Stimulated activated CD8-positive, alpha-beta memory T cell treated with anti-CD3 and anti-CD28 coated beads, Interleukin-7, amount 100 ng/mL, for 24 hours (primary cell): ENCODE measurements at regions not wholly inside any gene's neighbourhood (a gene's known extent, or its start where the extent isn't known, plus 50 kb on each side); places are given as distances from the start of the nearest gene placed in this dataset.
"Not testable (repeated sequence)": the region's sequence is repeated elsewhere in the genome, so short reads cannot be mapped to it uniquely, and the experiment has no call there.

Experiments used
- DNase-seq: peaks from one replicate; pipeline ENCODE4 v3.0.0-alpha.2; 2020; ENCODE audit warnings: low read depth

DNA sequence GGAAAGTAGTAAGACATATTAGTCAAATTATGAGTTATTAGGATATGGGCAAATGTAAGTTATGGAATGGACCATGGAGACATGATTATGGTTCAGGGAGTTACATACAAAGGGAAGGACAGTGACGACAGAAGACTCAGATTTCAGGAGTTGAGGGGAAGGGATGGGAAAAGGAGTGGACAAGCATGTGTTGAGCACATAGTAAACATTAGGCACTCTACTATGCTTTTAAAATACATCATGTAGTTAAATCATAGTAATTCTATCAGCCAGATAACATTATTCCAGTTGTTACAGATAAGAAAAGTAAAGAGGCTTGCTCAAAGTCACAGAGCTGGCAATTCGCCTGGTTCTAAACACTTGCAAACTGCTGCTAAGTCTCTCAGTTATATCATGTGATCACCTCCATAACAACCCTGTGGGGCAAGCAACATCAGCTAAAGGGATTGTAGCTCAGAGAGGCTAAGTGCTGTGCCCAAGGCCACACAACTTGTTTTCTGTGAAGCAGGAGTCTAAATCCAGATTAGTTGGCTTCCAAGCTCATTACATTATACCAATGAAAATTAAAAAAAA, 115.2 kb upstream of the MDFIC start:
- DNase-seq = no peak

DNA sequence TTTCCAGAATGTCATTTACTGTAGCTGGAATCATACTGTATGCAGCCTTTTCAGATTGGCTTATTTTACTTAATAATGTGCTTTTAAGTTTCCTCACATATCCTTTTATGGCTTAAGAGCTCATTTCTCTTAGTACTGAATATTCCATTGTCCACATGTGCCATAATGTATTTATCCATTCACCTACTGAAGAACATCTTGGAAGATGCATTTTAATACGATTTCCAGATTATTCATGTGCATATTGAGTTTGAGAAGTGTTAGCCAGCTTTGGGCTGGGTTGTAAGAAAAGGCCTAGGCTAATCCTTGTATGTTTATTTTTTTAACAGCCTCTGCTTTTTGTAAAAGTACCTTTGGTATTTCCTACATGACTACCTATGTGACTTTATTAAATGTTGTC, 109.3 kb upstream of the MDFIC start:
- DNase-seq = no peak

GRCh38 chr7:114813624-114814023, 108.3 kb upstream of the MDFIC start:
- DNase-seq = no peak

DNA sequence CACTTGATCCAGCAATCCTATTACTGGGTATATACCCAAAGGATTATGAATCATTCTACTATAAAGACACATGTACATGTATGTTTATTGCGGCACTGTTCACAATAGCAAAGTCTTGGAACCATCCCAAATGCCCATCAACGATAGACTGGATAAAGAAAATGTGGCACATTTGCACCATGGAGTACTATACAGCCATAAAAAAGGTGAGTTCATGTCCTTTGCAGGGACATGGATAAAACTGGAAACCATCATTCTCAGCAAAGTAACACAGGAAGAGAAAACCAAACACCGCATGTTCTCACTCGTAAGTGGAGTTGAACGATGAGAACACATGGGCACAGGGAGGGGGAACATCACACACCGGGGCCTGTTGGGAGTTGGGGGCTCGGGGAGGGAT, 104.9 kb upstream of the MDFIC start:
- DNase-seq = not testable (repeated sequence)

DNA sequence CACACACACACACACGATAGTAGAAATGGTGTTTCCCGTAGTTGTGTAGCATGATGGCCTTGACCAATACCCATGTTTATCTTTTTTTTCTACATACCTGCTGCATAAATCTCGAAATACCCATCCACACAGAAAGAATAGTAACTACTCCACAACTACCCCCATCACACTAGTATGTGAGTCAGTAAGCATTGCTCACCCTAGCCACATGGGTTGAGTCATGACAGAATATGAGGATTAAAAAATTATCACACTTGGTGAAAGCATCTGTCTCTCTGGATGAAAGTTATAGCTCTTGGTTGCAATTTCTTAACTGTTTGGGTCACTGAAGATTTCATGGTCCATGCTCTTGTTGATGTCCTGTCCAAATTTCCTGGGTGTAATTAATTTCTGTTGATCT, 103.4 kb upstream of the MDFIC start:
- DNase-seq = no peak

DNA sequence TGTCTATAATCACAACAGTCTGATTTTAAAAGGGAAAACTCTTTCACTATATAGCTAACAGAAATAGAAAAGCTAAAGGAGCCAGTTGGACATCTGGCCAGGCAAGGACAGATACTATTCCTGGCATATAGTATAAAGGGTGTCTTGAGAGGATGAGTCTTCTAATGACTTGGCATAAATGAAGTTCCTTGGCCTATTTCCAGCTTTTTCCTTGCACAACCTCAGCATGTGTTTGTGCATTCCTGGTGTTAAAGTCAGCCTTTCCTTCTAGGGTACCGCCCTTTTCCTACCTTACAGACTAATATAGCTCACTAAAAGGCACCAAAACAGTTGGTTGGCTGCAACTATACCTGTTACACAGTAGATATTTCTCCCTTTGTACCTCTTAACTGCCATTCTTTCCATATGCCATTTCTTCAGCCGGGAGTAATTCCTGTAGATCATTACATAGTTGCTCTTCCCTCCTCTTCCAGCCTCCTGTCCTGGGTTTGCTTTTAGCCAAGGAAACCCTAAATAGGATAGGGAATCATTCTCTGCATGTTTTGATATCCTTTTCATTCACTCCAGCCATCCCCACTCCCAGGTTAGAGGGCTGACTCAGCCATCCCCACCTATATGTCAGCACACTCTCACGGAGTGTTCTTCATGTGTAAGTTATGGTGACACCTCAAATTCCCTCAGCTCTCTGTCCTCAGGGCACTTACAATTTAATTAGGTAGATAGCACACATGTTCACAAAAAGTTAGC, 102.1 kb upstream of the MDFIC start:
- no peak for DNase-seq

DNA sequence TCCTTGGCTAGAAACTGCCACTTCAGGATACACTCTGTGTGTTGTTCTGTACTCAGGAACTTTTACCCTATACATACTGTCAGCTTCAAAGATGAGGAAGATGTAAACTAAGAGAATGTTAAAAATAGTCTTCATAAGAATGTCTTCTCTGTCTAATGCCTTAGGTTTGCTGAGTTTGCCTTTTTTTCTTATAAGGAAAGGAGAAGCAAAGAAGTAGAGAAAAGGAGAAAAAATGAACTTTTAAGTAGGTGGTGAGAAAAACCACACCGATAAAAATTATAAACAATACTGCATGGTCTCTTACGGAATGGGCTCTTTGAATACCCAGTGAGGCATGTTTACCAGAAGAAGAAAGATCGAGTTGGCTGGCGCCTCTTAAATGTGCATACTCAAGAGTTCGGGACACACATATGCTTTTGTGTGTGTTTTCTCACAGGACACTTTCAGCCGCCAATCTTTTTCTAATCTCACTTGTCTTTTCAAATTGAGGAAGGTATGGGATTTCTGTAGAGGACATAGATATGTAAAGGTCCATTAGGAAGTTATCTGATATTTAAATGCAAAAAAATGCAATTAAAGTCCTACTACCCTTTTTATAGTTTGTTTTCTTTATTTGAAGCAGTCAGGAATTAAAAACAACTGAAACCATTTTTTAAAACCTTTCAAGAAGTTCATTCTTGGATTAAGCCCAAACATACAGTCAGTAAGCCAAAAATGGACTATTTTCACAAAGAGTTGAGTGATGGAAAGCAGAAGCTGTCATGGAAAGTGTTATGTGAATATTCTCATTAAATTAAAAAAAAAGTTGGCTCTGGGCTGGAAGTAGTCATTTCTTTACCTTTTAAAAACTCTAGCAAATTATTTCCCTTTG, 100.6 kb upstream of the MDFIC start:
- DNase-seq = no peak

DNA sequence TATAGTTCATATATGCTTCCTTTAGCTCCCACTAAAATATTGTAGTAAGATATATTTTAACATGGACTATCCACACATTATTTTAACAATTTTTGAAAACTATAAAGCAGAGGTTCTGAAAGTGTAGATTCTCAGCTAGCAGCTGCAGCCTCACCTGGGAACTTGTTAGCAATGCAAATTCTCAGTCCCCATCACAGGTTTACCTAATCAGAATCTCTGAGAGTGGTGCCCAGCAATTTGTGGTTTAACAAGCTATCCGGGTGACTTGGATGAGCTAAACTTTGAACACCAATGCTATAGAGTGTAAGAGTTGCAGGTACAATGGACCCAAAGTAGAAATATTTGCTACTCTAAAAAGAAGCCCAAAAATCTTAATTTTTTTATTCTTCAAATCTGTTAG, 99.8 kb upstream of the MDFIC start:
- no peak for DNase-seq

DNA sequence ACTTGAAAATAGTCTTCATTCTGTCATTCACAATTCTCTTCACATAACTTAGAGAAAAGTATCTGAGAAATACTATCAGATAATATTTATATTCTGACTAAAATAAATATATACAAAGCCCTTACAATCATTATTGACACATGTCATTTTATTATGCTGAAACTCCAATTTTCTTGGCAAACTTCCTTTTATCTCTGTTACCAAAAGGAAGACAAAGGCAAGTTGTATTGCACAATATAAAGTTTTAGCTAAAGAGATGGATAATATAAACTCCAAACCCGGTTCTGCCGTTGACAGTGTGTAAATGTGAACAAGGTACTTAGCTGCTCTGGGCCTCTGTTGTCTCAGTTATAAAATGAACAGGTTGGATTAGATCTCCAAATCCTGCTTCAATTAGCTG, 99.0 kb upstream of the MDFIC start:
- no peak for DNase-seq

GRCh38 chr7:114823290-114823689, 98.6 kb upstream of the MDFIC start:
- no peak for DNase-seq

- peak; percentile 10 for DNase-seq
Measured at GRCh38 chr7:114825423-114825951, 96.4 kb upstream of the MDFIC start.

- no peak for DNase-seq
Measured at GRCh38 chr7:114830952-114831351, 90.9 kb upstream of the MDFIC start.

DNA sequence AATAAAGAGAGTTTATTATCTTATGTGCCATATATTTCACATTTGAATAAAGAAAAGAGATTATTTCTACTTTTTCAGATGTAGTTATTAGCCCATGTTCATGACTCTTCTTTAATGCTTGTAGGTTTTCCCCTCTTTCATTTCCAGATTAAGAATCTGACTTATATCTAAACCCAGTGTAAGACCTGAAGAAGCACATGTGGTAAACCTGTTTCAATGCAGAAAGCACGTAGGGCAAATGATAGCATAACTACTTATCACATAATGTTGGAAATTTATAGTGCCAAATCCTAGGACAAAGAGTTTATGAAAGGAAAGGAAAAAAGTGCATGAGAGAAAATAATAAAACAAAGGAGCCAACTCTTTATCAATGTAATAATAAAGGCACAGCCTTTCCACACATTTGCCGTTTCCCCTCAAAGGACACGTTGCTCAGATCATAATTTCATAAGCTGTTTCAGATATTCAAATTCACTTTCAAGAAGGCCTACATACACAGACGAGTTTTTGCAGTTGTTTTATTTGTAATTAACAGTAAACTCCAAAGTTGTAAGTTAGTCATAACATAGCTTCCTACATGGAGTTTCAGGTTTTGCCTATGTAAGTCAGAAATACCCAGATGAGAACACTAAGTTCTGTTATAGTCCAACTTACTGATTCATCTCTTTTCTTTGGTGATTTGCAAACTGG, 88.8 kb upstream of the MDFIC start:
- no peak for DNase-seq

DNA sequence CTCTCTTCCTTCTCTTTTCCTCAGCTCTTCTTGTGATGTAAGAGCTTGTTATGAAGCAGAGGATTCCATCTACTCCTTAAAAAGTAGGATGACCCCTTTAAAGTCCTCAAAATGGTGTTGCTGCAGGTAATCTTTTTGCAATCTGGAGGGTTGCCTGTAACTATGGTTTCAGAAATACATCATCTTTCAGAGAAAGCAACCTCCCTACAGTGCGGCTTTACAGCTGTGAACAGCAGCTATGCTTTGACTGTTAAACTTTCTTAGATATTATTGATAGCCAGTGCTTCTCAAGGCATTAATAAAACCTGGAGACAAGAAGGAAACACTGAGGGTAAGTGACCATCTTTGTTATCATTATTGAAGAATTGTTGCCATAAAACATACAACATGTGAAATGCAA, 86.6 kb upstream of the MDFIC start:
- no peak for DNase-seq

- DNase-seq = no peak
Measured at GRCh38 chr7:114835861-114836260, 86.0 kb upstream of the MDFIC start.

DNA sequence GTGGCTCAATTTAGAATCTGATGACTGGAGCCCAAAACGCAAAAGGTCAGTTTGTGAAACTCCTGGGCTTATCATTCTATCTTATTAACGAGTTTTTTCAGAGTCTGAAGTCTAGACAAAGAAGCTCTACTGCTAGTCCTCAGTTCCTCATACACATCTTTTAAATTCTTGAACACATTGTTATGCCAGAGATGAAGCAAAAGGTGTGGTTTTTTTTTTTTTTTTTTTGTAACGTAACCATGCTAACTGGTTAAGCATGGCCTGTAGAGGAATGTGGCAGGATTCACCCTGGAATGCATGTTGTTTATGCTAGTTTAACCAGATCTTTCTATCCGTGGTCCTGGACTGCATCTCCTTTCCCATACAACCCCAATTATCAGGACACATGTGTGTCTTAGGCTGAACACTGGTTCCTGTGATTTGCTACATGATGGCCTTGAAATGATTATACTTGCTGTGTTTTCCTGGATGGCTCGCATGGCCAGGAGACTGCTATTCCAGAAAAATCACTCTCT, 79.3 kb upstream of the MDFIC start:
- DNase-seq = no peak

GRCh38 chr7:114843102-114843501, 78.8 kb upstream of the MDFIC start:
- no peak for DNase-seq

GRCh38 chr7:114851406-114852061, 70.4 kb upstream of the MDFIC start:
- no peak for DNase-seq

- DNase-seq = no peak
Measured at GRCh38 chr7:114852293-114852692, 69.6 kb upstream of the MDFIC start.

- DNase-seq = no peak
Measured at GRCh38 chr7:114853189-114853588, 68.7 kb upstream of the MDFIC start.

DNA sequence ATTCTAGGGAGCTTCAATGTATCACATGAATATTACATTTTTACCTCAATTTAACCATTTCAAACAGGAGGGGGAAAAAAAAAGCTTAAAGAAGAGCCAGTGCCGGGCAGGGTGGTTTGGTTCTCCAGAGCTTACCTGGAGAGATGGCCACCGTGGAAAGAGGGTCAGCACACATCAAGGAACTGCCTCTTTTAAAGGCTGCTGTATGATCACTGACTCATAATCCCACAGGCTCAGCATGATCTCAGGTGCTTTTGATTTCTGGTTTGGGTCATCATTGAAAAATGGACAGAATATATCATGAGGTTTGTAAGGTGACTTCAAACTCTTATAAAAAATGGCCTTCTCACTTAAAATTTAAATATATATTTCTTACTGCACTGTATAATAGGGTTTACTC, 67.5 kb upstream of the MDFIC start:
- DNase-seq = no peak

- DNase-seq = no peak
Measured at GRCh38 chr7:114856625-114857024, 65.3 kb upstream of the MDFIC start.
